SJCRH30 (cell line): ENCODE measurements at regions not wholly inside any gene's neighbourhood (a gene's known extent, or its start where the extent isn't known, plus 50 kb on each side); places are given as distances from the start of the nearest gene placed in this dataset.
"Not testable (repeated sequence)": the region's sequence is repeated elsewhere in the genome, so short reads cannot be mapped to it uniquely, and the experiment has no call there.

Experiments
- DNase-seq, 2 experiments: peaks; one replicate each; pipeline ENCODE4 v3.0.0-alpha.2; 2015 to 2020
- H3K27ac ChIP-seq: fragments of 250-450 bp; sonication (Bioruptor Pico); 2 replicates; pipeline ENCODE4 v1.5.1; 2020; ENCODE audit warnings: mild to moderate bottlenecking, moderate library complexity
- H3K27me3 ChIP-seq: fragments of 250-450 bp; sonication (Bioruptor Pico); 2 replicates; pipeline ENCODE4 v1.5.1; 2020; ENCODE audit warnings: mild to moderate bottlenecking, moderate library complexity
- H3K36me3 ChIP-seq: fragments of 250-450 bp; sonication (Bioruptor Pico); 2 replicates; pipeline ENCODE4 v1.5.1; 2020; ENCODE audit warnings: mild to moderate bottlenecking, moderate library complexity
- H3K4me1 ChIP-seq: fragments of 250-450 bp; sonication (Bioruptor Pico); 2 replicates; pipeline ENCODE4 v1.5.1; 2020; ENCODE audit warnings: mild to moderate bottlenecking, moderate library complexity
- H3K4me3 ChIP-seq: fragments of 250-450 bp; sonication (Bioruptor Pico); 2 replicates; pipeline ENCODE4 v1.5.1; 2020; ENCODE audit warnings: mild to moderate bottlenecking, moderate library complexity
- H3K9me3 ChIP-seq: fragments of 250-450 bp; sonication (Bioruptor Pico); replicated peaks from 2 replicates; pipeline ENCODE4 v1.5.1; 2020; ENCODE audit warnings: mild to moderate bottlenecking, moderate library complexity

DNA sequence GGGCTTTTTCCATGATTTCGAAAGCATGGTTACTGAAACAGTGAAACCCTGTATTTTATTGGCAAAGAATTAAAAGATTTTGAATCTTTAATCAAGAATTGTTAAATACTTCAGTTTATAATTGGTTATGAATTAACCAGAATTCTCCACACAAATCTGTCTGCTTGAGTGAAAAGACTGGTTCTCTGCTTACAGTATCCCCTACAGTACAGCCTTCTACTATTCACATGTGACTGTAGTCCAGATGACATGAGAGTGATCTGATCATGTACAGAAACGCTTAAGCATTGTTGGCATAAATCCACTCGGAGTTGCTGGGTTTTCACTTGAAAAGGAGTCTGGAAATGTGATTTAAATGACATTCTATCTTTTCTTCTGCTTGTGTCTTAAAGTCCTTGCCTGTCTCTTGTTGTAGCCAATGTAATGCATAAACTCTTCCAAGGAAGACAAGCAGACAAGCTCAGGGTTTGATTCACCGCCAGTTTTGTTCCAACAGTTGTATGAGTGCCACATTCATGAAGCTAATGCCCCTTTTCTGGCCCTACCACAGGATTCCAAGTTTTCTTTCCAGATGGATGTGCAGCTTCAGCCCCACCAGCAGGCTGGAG lies 222.0 kb upstream of the LRIG3 start:
- DNase-seq: peak in 1 of 2 experiments; percentile 5
- Histone ChIP-seq H3K27me3 (no peaks in the 10 kb centered on the region), H3K4me3 (no peak overlapping the region), H3K36me3 (no peaks in the 10 kb centered on the region), H3K9me3 (no peaks in the 10 kb centered on the region), H3K4me1 (no peaks in the 10 kb centered on the region), H3K27ac (no peak overlapping the region)

DNA sequence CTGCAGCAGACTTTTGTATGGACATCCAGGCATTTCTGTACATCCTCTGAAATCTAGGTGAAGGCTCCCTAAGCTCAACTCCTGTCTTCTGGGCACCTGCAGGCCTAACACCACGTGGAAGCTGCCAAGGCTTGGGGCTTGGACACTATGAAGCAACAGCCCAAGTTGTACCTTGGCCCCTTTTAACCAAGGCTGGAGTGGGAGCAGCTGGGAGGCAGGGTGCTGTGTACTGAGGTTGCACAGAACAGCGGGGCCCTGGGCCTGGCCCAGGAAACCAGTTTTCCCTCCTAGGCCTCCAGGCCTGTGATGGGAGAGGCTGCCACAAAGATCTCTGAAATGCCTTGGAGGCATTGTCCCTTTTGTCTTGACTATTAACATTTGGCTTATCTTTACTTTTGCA lies 214.4 kb upstream of the LRIG3 start:
- Histone ChIP-seq H3K27ac (no peak overlapping the region), H3K36me3 (no peaks in the 10 kb centered on the region), H3K27me3 (no peaks in the 10 kb centered on the region), H3K9me3 (no peaks in the 10 kb centered on the region; the same call in 1 of the 2 replicates), H3K4me3 (no peak overlapping the region), H3K4me1 (no peaks in the 10 kb centered on the region)
- no peak for DNase-seq

DNA sequence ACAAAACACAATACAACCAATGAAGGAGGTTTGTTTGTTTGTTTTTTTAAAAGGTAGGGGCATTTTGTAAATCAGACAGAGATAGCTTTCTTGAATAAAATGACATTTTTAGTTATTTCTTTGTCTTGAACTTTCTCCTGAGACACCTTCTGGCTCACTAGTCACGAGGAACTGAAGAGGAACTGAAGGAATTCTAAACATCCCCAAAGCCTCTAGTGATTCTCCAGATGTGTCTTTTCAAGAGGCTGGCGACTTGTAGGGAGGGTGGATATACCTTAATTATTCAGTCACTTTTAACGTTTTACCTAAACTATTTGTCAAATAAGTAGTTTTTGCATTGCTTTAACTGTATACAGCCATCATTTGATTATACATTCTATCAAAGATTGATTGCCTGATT lies 211.2 kb upstream of the LRIG3 start:
- H3K9me3 ChIP-seq: no peaks in the 10 kb centered on the region; the same call in 1 of the 2 replicates
- H3K36me3 ChIP-seq: no peaks in the 10 kb centered on the region
- no peak overlapping the region for H3K4me3 ChIP-seq
- H3K27me3 ChIP-seq: no peaks in the 10 kb centered on the region
- no peak overlapping the region for H3K27ac ChIP-seq
- DNase-seq: no peak
- H3K4me1 ChIP-seq: no peaks in the 10 kb centered on the region

DNA sequence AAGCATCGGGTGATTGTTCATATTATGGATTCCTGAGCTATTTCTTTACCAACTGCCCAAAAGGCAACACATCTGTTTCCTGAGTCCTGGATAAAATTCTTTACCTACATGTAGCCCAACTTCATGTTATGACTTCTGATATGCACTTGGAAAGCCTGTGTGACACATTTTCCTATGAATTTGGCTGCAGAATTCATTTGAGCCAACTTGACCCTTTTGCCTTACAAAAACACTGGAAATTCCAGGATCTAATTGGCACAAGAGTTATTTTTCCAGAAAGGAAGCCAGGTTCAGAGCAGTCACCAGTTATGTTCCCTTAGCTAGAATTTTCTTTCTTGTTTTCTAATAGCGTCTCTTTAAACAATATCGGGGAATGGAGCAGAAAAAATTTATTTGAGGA lies 202.5 kb upstream of the LRIG3 start:
- Histone ChIP-seq H3K4me3 (no peak overlapping the region), H3K4me1 (no peaks in the 10 kb centered on the region), H3K9me3 (no peaks in the 10 kb centered on the region; the same call in none of the 2 replicates), H3K27ac (no peak overlapping the region), H3K36me3 (no peaks in the 10 kb centered on the region), H3K27me3 (no peaks in the 10 kb centered on the region)
- no peak for DNase-seq

DNA sequence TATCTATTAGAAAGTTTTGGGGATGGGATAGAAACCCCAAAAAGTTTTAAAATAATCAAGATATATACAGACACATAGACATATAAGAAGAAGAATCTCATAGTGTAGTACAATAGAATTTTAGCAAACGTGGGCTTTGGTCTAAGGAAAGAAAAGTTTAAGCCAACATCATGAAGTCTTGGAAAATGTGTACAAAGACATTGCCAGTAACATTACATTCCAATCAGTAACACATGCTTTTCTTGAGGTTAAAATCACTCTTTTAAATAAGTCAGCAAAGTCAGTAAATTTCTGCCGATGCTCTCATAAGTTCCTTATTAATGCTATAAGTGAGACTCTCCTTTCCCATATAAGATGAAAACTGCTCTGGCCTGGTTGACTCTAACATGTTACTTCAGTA lies 201.1 kb upstream of the LRIG3 start:
- DNase-seq: no peak
- Histone ChIP-seq H3K9me3 (no peaks in the 10 kb centered on the region; the same call in none of the 2 replicates), H3K27ac (no peak overlapping the region)

DNA sequence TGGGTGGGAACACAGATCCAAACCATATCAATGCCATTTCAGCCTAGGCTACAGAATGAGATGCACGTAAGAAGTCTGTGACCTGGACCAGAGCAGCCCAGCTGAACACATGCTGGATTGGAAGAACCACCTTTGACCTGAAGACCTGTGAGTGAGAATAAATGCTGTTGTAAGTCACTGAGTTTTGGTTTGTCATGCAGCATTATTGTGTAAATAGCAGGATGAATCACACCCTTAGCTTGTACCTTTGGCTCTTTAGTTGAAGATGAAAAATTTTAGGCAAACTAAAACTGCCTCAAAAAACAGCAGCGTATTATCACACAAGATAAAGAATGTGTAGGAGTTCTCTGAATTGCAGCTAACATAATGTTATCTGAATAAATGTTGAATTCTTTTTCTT lies 199.4 kb upstream of the LRIG3 start:
- no peak overlapping the region for H3K27ac ChIP-seq
- peaks cover 3% of the 10 kb centered on the region for H3K9me3 ChIP-seq
- H3K27me3 ChIP-seq: no peaks in the 10 kb centered on the region
- no peak overlapping the region for H3K4me3 ChIP-seq
- DNase-seq: no peak
- no peaks in the 10 kb centered on the region for H3K36me3 ChIP-seq
- H3K4me1 ChIP-seq: peaks cover 14% of the 10 kb centered on the region

More for the DNA sequence above, 201.1 kb upstream of the LRIG3 start:
- no peaks in the 10 kb centered on the region for H3K36me3 ChIP-seq
- no peaks in the 10 kb centered on the region for H3K27me3 ChIP-seq
- no peaks in the 10 kb centered on the region for H3K4me1 ChIP-seq
- H3K4me3 ChIP-seq: no peak overlapping the region

DNA sequence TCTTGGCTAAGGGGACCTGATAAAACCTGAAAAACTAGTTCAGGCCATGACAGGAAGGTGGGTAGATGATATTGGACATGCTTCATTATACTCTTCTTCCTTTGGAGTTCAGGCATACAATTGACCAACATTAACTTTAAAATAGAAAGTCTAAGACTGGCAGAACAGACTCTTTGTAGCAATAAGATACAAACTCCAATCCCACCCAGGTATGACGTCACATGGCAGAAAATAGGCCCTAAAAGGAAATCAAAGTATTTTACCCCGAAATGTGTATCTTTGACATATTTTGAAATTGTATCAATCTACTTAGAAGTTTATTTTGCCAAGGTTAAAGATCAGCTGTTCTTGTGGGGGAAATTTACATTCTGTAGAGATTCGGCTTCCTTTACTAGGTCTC lies 198.1 kb upstream of the LRIG3 start:
- Histone ChIP-seq H3K4me3 (no peak overlapping the region), H3K36me3 (no peaks in the 10 kb centered on the region), H3K9me3 (peaks cover 3% of the 10 kb centered on the region), H3K27ac (no peak overlapping the region), H3K4me1 (peaks cover 14% of the 10 kb centered on the region), H3K27me3 (no peaks in the 10 kb centered on the region)
- no peak for DNase-seq

DNA sequence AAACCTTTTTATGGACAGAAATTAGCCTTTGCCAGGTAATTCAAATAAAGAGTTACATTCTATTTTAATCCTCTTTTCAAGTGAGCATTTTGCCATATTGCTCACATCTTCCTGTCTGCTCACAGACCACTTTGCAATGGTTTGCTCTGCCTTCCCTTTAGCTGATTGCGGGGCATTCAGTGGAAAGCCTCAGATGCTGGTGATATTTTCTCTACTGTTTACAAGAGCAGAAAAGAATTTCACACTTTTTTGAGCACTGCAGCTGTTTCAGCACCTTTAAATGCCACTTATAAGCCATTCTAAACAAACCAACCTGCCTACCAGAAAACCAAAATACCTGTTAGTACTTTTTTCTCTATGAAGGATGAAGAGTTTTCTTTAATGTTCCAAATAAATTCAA lies 195.7 kb upstream of the LRIG3 start:
- Histone ChIP-seq H3K4me1 (peaks cover 18% of the 10 kb centered on the region), H3K9me3 (peaks cover 3% of the 10 kb centered on the region; the same call in 1 of the 2 replicates), H3K36me3 (no peaks in the 10 kb centered on the region), H3K27ac (no peak overlapping the region; the same call in 1 of the 2 replicates), H3K4me3 (no peak overlapping the region), H3K27me3 (no peaks in the 10 kb centered on the region)
- peak; percentile 6 to 41 for DNase-seq

DNA sequence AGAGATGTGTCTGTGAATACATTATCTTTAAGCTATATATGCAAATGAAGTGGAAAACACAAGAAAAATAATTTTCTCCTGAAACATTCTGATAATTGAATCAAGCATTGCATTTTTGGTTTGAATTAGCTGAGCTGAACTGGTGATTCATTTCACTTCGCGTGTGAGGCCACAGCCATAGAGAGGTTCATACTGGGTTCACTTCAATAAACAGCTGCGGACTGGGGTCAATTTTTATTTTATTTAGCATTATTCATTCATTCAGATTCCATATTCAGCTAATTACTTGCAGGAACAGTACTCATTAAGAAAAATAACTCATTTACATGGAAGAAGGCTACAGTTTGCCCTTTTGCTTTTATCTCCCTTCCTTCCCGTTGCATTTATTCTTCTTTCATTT lies 195.2 kb upstream of the LRIG3 start:
- no peak for DNase-seq
- H3K9me3 ChIP-seq: peaks cover 3% of the 10 kb centered on the region; the same call in 1 of the 2 replicates

DNA sequence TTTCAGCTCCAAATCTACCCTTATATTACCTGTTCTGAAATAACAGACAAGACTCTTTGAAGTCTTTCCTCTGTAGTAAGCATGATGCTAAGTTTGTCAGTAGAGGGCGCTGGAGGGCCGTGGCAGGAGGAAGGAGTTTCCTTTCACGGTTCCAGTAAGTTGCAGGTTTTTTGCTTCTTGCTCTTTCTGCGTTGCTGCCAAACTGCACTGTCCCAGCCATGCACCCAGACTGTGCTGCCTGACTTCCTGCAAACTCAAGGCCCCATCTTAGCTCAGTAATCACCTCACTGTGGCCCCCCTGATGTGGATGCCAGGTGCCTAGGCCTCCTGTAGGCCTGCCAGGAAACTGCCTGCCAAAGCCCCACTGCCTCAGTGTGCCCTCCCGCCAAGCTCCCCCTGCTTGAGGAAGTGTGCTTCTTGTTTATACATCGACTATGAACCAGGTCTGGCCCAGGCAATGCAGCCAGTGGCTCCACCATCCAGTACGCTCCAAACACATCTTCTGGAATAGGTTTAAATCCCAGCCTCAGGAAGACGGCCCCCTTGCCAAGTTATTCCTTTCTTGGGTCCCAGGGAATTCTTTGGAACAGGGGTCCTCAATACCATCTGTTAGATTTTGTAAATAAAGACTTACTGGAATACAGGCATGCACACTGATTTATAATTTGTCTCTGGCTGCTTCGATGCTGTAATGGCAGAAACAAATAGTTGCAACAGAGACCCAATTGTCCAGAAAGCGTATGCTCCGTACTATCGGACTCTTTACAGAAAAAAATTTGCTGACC lies 193.7 kb upstream of the LRIG3 start:
- H3K27ac ChIP-seq: no peak overlapping the region
- H3K4me1 ChIP-seq: peaks cover 18% of the 10 kb centered on the region
- peak; percentile 77 to 87 for DNase-seq
- H3K27me3 ChIP-seq: no peaks in the 10 kb centered on the region
- no peaks in the 10 kb centered on the region for H3K36me3 ChIP-seq
- 0 out of 2 replicates have a peak, but pooled peaks cover 3% of the 10 kb centered on the region for H3K9me3 ChIP-seq
- H3K4me3 ChIP-seq: no peak overlapping the region

More for the DNA sequence above, 195.2 kb upstream of the LRIG3 start:
- H3K4me1 ChIP-seq: peaks cover 18% of the 10 kb centered on the region
- H3K4me3 ChIP-seq: no peak overlapping the region
- no peak overlapping the region; the same call in 1 of the 2 replicates for H3K27ac ChIP-seq
- no peaks in the 10 kb centered on the region for H3K27me3 ChIP-seq
- H3K36me3 ChIP-seq: no peaks in the 10 kb centered on the region

DNA sequence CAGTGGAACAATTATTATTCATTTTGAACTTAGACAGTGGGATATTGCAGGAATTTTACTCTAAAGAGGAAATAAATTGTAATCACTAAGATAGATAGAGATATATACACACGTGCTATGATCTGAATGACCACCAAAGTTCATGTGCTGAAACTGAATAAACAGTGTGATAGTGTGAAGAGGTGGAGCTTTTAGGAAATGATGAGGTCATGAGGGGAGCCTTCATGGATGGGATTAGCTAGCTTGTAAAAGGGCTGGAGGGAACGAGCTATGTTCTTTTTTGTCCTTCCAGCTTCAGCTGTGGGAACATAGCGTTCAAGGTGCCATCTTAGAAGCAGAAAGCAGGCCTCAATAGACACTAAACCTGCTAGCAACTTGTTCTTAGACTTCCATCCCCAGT lies 191.5 kb upstream of the LRIG3 start:
- 0 out of 2 replicates have a peak, but pooled peaks cover 3% of the 10 kb centered on the region for H3K9me3 ChIP-seq
- no peak overlapping the region for H3K27ac ChIP-seq
- no peak overlapping the region for H3K4me3 ChIP-seq
- DNase-seq: peak; percentile 24 to 57
- no peaks in the 10 kb centered on the region for H3K36me3 ChIP-seq
- H3K27me3 ChIP-seq: no peaks in the 10 kb centered on the region
- peaks cover 18% of the 10 kb centered on the region for H3K4me1 ChIP-seq

DNA sequence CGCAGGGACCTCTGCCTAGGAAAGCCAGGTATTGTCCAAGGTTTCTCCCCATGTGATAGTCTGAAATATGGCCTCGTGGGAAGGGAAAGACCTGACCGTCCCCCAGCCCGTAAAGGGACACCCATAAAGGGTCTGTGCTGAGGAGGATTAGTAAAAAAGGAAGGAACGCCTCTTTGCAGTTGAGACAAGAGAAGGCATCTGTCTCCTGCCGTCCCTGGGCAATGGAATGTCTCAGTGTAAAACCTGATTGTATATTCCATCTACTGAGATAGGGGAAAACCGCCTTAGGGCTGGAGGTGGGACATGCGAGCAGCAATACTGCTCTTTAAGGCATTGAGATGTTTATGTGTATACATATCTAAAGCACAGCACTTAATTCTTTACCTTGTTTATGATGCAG lies 188.2 kb upstream of the LRIG3 start:
- not testable (repeated sequence) for H3K4me1 ChIP-seq, H3K27ac ChIP-seq, DNase-seq, H3K4me3 ChIP-seq, H3K27me3 ChIP-seq, H3K36me3 ChIP-seq, H3K9me3 ChIP-seq

DNA sequence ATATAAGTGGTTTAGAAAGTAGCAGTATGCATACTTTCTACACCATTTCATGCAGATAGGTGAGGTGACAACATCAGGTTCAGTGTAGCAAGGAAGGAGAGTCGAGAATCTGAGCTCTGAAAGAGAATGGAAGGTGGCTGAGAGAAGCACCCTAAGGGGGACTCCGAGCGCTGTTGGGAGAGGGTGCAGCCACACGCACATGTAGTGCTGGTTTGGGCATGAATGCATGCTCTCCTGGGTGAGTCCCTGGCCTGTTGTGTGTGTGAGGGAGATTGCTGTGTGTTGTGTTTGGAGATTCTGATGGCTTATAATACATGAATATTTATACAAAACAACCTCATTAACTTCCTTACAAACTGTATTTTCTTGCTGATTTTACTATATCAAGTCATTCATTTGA lies 180.3 kb upstream of the LRIG3 start:
- Histone ChIP-seq H3K4me1 (no peaks in the 10 kb centered on the region), H3K9me3 (no peaks in the 10 kb centered on the region), H3K36me3 (no peaks in the 10 kb centered on the region), H3K4me3 (no peak overlapping the region), H3K27ac (no peak overlapping the region), H3K27me3 (no peaks in the 10 kb centered on the region)
- DNase-seq: no peak

DNA sequence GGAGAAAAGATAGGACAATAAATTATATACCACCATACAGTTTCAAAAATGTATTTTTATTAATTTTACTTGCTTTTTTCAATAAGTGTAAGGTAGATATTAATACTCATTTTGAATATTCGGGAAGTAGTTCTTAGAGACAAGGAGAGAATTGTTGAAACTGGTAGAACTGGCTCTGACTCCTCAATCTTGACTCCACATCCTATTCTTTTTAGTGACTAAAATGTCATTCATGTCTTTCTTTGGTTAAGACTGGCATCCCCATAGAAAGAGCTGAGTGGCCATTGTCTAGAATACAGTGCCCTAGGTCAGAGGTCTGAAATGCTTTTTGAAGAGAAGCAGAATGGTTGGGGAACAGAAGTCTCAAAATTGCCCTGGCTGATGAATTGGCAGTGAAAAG lies 177.6 kb upstream of the LRIG3 start:
- no peak for DNase-seq
- Histone ChIP-seq H3K27ac (no peak overlapping the region), H3K4me3 (no peak overlapping the region), H3K4me1 (no peaks in the 10 kb centered on the region), H3K27me3 (no peaks in the 10 kb centered on the region), H3K9me3 (no peaks in the 10 kb centered on the region), H3K36me3 (no peaks in the 10 kb centered on the region)

DNA sequence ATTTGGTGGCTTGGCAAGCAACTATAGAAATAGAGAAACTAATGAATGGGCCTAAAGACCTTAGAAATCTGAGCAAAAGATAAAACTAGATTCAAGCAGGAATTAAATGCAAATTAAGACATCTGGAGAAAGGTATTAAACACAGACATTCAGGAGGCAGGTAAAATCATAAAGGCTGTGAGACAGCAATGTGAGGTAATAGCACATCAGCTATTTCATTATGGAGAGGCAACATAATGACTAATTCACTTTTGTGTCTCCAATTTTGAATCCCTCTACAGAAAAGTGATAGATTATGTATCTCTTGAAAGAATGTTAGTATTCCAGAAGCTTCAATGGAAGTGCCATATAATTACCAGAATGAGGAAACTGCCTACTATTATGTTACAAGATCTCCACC lies 175.9 kb upstream of the LRIG3 start:
- H3K27ac ChIP-seq: no peak overlapping the region
- no peaks in the 10 kb centered on the region for H3K27me3 ChIP-seq
- no peaks in the 10 kb centered on the region for H3K4me1 ChIP-seq
- no peaks in the 10 kb centered on the region for H3K9me3 ChIP-seq
- H3K36me3 ChIP-seq: no peaks in the 10 kb centered on the region
- no peak for DNase-seq
- H3K4me3 ChIP-seq: no peak overlapping the region
